Skeletal muscle tissue (tissue), 3 donors: ENCODE measurements at regions not wholly inside any gene's neighbourhood (a gene's known extent, or its start where the extent isn't known, plus 50 kb on each side); places are given as distances from the start of the nearest gene placed in this dataset.
"Not testable (repeated sequence)": the region's sequence is repeated elsewhere in the genome, so short reads cannot be mapped to it uniquely, and the experiment has no call there.

Experiments
- H3K27ac ChIP-seq: one replicate; pipeline ENCODE4 v1.7.0; 2013; ENCODE audit warnings: mild to moderate bottlenecking, low read depth, low read length, inconsistent platforms
- H3K27me3 ChIP-seq, 3 donors: one replicate each; pipeline ENCODE4 v1.7.0; 2013; ENCODE audit warnings: low read length in 3 of 3; ENCODE audit not compliant: control insufficient read depth in 3 of 3, insufficient read depth in 3 of 3
- H3K36me3 ChIP-seq, 3 donors: one replicate each; pipeline ENCODE4 v1.7.0; 2013; ENCODE audit warnings: low read length in 3 of 3; ENCODE audit not compliant: control insufficient read depth in 3 of 3, insufficient read depth in 3 of 3
- H3K4me1 ChIP-seq, 3 donors: one replicate each; pipeline ENCODE4 v1.7.0; 2013; ENCODE audit warnings: low read length in 3 of 3, mild to moderate bottlenecking in 3 of 3; ENCODE audit not compliant: control insufficient read depth in 3 of 3, insufficient read depth in 3 of 3
- H3K4me3 ChIP-seq, 3 donors: one replicate each; pipeline ENCODE4 v1.7.0; 2013; ENCODE audit warnings: low read length in 3 of 3
- H3K9ac ChIP-seq, 3 donors: one replicate each; pipeline ENCODE4 v1.7.0; 2013; ENCODE audit warnings: low read length in 3 of 3, mild to moderate bottlenecking in 3 of 3, moderate library complexity in 2 of 3, low read depth in 1 of 3
- H3K9me3 ChIP-seq, 3 donors: one replicate each; pipeline ENCODE4 v1.7.0; 2013; ENCODE audit warnings: low read length in 3 of 3; ENCODE audit not compliant: control insufficient read depth in 3 of 3
- donor health status: Osteomylitis.

- H3K27ac ChIP-seq: no peak overlapping the region
- no peaks in the 10 kb centered on the region for H3K4me1 ChIP-seq
- H3K9ac ChIP-seq: no peak overlapping the region
- no peak overlapping the region for H3K4me3 ChIP-seq
- no peaks in the 10 kb centered on the region for H3K9me3 ChIP-seq
- no peaks in the 10 kb centered on the region for H3K27me3 ChIP-seq
- H3K36me3 ChIP-seq: no peaks in the 10 kb centered on the region
These were observed 1822.9 kb upstream of the FLRT2 start for GRCh38 chr14:83707056-83707455.

GRCh38 chr14:83709116-83709515 lies 1820.8 kb upstream of the FLRT2 start:
- no peak overlapping the region for H3K27ac ChIP-seq
- no peak overlapping the region for H3K4me3 ChIP-seq
- H3K27me3 ChIP-seq: no peaks in the 10 kb centered on the region
- no peak overlapping the region for H3K9ac ChIP-seq
- no peaks in the 10 kb centered on the region for H3K36me3 ChIP-seq
- H3K9me3 ChIP-seq: no peaks in the 10 kb centered on the region
- no peaks in the 10 kb centered on the region for H3K4me1 ChIP-seq

GRCh38 chr14:83711046-83711445 lies 1818.9 kb upstream of the FLRT2 start:
- no peak overlapping the region for H3K27ac ChIP-seq
- no peaks in the 10 kb centered on the region for H3K9me3 ChIP-seq
- no peaks in the 10 kb centered on the region for H3K36me3 ChIP-seq

GRCh38 chr14:83712418-83713129 lies 1817.4 kb upstream of the FLRT2 start:
- H3K36me3 ChIP-seq: no peaks in the 10 kb centered on the region

More at GRCh38 chr14:83711046-83711445, 1818.9 kb upstream of the FLRT2 start:
- Histone ChIP-seq H3K4me1 (no peaks in the 10 kb centered on the region), H3K27me3 (no peaks in the 10 kb centered on the region), H3K9ac (no peak overlapping the region), H3K4me3 (no peak overlapping the region)

GRCh38 chr14:83713732-83714131 lies 1816.2 kb upstream of the FLRT2 start:
- H3K9me3 ChIP-seq: no peaks in the 10 kb centered on the region
- no peaks in the 10 kb centered on the region for H3K4me1 ChIP-seq
- H3K36me3 ChIP-seq: no peaks in the 10 kb centered on the region
- no peak overlapping the region for H3K9ac ChIP-seq
- H3K27me3 ChIP-seq: no peaks in the 10 kb centered on the region
- H3K27ac ChIP-seq: no peak overlapping the region
- no peak overlapping the region for H3K4me3 ChIP-seq

More at GRCh38 chr14:83712418-83713129, 1817.4 kb upstream of the FLRT2 start:
- no peak overlapping the region for H3K4me3 ChIP-seq
- no peaks in the 10 kb centered on the region for H3K27me3 ChIP-seq
- no peak overlapping the region for H3K9ac ChIP-seq
- H3K4me1 ChIP-seq: no peaks in the 10 kb centered on the region
- H3K27ac ChIP-seq: no peak overlapping the region
- H3K9me3 ChIP-seq: no peaks in the 10 kb centered on the region

GRCh38 chr14:83714151-83714550 lies 1815.8 kb upstream of the FLRT2 start:
- Histone ChIP-seq H3K36me3 (no peaks in the 10 kb centered on the region), H3K4me1 (no peaks in the 10 kb centered on the region), H3K4me3 (no peak overlapping the region), H3K9ac (no peak overlapping the region), H3K27me3 (no peaks in the 10 kb centered on the region), H3K9me3 (no peaks in the 10 kb centered on the region), H3K27ac (no peak overlapping the region)

- not testable (repeated sequence) for H3K9me3 ChIP-seq, H3K27ac ChIP-seq, H3K4me1 ChIP-seq, H3K36me3 ChIP-seq, H3K4me3 ChIP-seq, H3K27me3 ChIP-seq, H3K9ac ChIP-seq
These were observed 1810.5 kb upstream of the FLRT2 start for GRCh38 chr14:83719435-83719834.

GRCh38 chr14:83733670-83734069 lies 1796.3 kb upstream of the FLRT2 start:
- no peak overlapping the region for H3K9ac ChIP-seq
- no peak overlapping the region for H3K4me3 ChIP-seq
- no peak overlapping the region for H3K27ac ChIP-seq
- H3K9me3 ChIP-seq: no peaks in the 10 kb centered on the region
- no peaks in the 10 kb centered on the region for H3K4me1 ChIP-seq
- no peaks in the 10 kb centered on the region for H3K36me3 ChIP-seq
- H3K27me3 ChIP-seq: no peaks in the 10 kb centered on the region

GRCh38 chr14:83734431-83734830 lies 1795.5 kb upstream of the FLRT2 start:
- no peaks in the 10 kb centered on the region for H3K27me3 ChIP-seq
- H3K4me1 ChIP-seq: no peaks in the 10 kb centered on the region
- no peaks in the 10 kb centered on the region for H3K9me3 ChIP-seq
- H3K27ac ChIP-seq: no peak overlapping the region
- no peak overlapping the region for H3K9ac ChIP-seq
- H3K4me3 ChIP-seq: no peak overlapping the region
- no peaks in the 10 kb centered on the region for H3K36me3 ChIP-seq

GRCh38 chr14:83741269-83741668 lies 1788.7 kb upstream of the FLRT2 start:
- H3K4me1 ChIP-seq: no peaks in the 10 kb centered on the region
- H3K27me3 ChIP-seq: no peaks in the 10 kb centered on the region
- no peak overlapping the region for H3K4me3 ChIP-seq
- H3K36me3 ChIP-seq: no peaks in the 10 kb centered on the region
- H3K9me3 ChIP-seq: no peaks in the 10 kb centered on the region
- no peak overlapping the region for H3K9ac ChIP-seq
- no peak overlapping the region for H3K27ac ChIP-seq
